ENCODE measurements at regions not wholly inside any gene's neighbourhood (a gene's known extent, or its start where the extent isn't known, plus 50 kb on each side); places are given as distances from the start of the nearest gene placed in this dataset.

DNA sequence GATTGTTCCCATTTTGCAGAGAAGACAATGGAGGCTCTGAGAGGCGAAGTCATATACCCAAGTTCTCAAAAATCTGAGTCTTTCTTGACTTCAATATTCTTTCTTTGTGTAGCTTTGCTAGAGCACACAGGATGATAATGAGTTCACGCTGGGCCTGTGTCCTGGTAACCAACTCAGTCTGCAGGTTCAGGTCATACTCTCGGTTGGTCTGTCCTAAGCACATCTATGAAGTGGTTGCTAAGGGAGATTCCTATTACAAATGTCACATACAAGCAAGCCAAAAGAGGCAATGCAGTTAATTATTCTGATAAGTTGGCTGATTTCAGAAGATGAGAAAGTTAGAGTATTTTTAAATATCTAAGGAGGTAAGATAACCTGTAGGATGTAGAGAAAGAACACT is 481.0 kb downstream of the SOX6 start:
- DNase-seq (ENCODE audit: low read depth in 3 of 3), result no peak

DNA sequence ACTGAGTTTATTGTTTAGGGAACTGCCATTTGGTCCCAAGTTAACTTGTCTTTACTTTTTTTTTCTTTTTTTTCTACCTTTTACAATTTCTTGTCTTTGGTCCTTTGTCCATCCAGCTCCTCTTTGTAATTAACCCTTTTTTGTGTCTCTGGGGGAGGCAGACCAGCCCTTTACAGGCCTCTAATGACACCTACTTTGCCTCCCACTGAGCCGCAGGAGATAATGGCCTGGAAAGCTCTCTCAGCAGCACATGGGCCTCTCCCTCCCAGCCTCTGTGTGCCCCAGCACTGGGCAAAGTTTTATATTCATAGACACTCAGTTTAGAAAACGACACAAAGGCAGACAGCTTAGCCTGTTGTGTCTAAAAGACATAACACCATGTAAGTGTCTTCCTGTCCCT is 480.4 kb downstream of the SOX6 start:
- DNase-seq (ENCODE audit: low read depth in 3 of 3), result no peak

DNA sequence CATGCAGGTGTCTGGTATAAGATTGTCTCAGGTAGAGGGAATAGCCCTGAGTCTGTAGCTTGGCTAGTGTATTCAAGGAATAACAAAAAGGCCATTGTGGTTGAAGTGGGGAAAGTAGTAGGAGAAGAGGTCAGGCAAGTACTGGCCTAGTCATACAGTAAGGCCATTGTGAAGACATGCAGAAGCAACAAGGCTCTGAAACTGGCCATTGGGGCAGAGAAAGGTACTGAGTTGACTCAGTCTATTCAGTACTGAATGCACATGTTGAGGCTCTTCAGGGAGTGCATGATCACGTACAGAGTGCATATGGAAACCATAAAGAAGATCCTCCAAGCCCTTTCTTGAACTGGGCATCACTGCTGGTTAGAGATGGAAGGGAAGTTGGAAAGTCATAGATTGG is 477.6 kb downstream of the SOX6 start:
- DNase-seq (ENCODE audit: low read depth in 3 of 3), result no peak

DNA sequence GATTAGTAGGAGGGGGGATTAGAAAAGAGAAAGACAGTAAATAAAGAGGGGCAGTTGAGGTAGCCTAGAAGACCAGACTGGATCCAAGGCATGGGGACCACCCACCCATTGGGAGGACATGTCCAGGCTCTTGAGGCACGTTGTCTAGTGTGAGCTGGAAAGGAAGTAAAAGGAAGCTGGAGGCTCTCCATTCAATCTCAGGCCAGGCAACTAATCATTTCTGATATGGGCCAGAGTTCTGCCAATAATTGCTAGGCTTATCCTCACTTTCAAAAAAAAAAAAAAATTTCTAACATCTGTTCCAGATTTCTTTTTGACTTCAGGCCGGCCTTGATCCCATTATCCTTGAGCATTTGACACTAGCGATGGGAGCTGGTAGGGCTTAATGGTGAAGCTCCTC is 476.1 kb downstream of the SOX6 start:
- DNase-seq (ENCODE audit: low read depth in 3 of 3), result no peak

DNA sequence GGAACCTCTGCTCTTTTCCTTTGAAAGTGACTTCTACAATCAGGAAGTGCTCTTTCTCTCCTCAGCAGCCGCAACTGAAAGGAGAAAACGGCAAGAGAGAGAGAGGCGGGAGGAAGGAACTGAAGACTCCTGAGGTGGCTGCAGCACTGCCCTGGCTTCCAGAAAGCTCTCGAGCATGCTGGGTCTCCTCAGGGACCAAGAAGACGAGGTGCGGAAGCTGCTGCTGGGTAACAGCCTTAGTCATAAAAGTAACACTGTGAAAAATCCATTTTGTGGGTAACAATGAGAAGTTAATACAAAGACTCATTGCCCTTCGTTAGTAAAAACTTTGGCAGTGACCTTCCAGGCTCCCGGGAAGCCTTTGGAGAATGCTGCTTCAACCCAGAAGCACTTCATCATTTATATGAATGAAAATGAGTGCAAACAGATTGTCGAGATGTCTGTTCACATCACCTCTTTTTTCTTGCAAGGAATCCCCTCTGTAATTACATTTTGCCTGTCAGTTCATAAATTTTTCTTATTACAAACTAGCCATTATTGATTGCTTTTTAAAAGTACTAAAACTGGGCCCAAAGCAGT is 473.4 kb downstream of the SOX6 start:
- DNase-seq (ENCODE audit: low read depth in 3 of 3), result no peak

DNA sequence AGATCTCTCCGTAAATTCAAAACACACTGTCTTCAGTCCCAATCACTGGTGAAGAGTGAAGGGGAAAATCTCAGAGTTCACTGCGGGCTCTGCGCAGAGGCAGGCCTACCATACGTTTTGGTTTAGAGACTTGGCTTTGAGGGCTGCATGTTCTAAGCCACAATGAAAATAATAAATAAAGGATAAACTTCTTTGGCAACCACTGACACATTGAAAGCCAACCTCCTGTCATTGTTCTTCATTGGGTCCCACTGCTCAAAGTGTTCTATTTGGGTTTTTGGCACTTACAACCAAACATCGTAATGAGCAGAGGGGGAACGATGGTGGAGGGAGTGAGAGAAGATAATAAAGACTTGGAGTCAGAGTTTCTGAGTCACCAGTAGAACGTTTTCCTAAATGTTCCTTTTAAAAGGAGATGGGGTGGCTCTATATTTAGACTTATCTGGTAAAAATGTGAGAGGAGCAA is 472.9 kb downstream of the SOX6 start:
- DNase-seq (ENCODE audit: low read depth in 3 of 3), result no peak

DNA sequence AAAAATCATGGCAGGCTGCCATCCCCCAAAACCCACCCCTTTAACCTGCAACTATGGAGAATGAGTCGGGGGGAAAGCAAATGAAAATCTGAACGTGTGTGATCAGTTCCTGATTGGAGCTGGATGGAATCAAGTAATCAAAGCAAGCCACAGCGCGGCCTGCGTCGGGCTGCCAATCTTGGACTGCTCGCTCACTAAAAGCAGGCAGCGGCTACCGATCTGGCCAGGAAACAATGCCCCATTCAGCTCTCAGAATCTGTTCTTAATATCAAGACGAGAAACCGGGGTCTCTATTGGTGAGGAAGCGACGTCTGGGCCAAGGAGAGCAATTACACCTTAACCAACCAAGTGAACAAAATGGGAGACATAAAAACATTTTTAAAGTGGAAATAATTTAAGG is 472.2 kb downstream of the SOX6 start:
- no peak for DNase-seq (ENCODE audit: low read depth in 3 of 3)

GRCh38 chr11:15884777-15885540 is 471.4 kb downstream of the SOX6 start:
- no peak for DNase-seq (ENCODE audit: low read depth in 3 of 3)

DNA sequence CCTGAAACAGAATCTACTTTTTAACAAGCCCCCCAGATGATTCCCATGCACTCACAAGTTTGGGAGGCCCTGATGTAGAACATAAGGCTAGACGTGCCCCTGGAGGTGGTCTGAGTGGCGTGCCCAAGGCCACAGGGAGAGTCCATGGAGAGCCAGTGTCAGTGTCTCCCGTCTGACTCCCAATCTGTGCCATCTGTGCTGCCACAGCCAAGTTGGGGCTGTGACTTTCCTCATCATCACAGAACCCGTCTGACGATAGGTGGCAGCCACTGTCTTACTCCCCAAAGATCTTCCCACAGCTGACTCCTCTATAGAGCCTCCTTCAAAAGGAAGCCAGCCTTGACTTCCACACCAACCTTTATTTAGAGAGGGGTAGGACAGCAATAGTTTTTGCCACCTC is 470.5 kb downstream of the SOX6 start:
- no peak for DNase-seq (ENCODE audit: low read depth in 3 of 3)

DNA sequence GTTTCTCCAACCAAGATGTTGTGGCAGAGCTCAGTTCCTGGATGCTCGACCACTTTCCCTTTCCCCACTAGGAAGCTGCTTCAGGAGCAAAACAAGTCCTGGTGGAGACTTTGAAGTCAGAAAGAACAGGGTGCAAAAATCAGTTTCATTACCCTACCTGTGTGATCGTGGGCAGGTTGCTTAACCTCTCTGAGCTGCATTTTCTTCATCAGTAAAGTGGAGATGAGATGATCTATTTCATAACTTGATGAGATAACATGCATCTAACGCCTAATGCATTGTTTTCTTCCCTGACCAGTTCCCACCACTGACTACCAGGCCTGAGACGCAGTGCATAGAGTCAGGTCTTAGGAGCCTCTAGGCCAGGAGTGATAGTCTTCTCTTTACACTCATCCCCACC is 470.0 kb downstream of the SOX6 start:
- no peak for DNase-seq (ENCODE audit: low read depth in 3 of 3)

- DNase-seq (ENCODE audit: low read depth in 3 of 3), result no peak
Observed at GRCh38 chr11:15886866-15887265, 469.5 kb downstream of the SOX6 start.

DNA sequence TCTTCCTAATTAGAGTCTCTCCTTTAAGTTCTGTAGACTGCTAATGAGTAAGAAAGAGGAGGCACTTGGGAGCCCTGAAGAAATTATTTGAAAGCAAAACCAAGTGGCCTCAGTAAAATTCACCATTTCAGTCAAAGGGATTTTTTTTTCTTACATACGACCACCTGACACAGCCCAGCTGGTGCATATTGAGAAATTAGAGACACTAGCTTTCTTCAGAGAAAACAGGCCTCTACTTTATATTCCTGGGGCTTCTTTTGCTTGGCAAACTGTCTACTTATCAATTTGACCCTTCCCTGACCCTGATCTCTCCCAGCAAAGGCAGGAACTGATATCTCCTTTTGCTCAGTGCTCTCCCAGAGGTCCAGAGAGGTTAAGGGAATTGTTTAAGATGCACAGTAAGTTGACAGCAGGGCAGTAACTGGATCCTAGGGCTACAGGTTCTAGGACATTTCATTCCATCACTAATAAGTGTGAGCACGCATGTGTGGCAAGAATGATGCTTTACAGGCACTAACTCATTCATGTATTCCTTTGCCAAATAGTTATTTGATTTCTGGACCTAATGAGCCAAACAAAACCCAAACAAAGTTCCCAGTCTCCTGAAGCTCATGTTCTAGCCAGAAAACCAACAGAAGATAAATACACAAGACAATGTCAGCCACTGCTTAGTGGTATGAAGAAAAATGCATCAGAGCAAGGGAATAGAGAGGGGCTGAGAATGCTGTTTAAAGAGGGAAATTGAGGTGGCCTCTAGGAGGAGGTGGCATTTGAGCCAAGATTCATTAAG is 467.6 kb downstream of the SOX6 start:
- DNase-seq (ENCODE audit: low read depth in 3 of 3), result no peak

DNA sequence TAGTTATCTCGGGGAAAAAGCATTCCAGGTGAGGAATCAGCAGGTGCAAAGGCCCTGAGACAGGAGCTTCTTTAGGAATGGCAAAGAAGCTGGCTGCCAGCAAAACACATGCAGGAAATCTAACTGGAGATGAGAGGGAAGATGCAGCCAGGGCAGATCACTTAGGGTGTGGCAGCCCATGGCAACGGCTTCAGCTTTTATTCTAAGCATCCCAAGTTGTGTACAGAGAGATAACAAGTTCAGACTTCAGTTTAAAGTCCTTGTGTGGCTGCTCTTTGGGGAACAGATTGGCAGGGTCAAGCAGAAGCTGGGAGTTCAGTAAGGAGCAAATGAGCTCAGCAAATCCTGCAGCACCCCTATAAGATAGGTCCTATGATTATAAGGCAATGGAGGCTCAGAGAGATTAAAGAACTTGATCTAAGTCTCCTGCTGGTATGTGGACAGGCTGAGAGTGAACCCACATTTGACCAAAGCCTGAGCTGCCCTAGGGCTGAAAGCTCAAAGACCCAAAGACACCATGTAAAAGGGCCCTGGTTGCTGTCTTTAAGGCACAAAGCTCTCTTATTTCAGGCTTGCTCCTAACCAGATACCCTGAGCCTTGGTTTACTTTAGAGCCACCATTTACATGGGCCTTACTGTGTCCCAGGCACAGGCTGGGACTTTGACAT is 466.8 kb downstream of the SOX6 start:
- DNase-seq (ENCODE audit: low read depth in 3 of 3), result no peak

- no peak for DNase-seq (ENCODE audit: low read depth in 3 of 3)
Observed at GRCh38 chr11:15890031-15890713, 466.2 kb downstream of the SOX6 start.

- no peak for DNase-seq (ENCODE audit: low read depth in 3 of 3)
Observed at GRCh38 chr11:15893080-15893492, 463.3 kb downstream of the SOX6 start.

DNA sequence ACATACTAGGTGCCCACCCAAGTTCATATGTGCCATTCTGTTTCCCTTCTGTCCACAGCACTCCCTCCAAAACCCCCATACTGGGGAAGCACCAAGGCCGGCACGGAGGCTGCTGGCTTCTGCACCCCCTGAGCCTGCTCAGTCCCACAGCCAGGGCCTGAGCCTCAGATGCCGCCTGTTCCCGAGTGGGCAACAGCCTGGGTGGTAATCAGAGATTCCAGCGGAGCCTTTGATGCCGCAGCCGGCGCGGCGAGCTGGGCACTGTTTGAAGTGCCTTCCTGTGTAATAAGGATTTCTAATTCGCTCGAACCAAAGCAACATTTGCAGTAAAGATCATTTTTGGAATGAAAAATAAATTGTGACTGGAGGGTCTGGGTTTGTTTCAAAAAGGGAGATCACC is 460.3 kb downstream of the SOX6 start:
- no peak for DNase-seq (ENCODE audit: low read depth in 3 of 3)

DNA sequence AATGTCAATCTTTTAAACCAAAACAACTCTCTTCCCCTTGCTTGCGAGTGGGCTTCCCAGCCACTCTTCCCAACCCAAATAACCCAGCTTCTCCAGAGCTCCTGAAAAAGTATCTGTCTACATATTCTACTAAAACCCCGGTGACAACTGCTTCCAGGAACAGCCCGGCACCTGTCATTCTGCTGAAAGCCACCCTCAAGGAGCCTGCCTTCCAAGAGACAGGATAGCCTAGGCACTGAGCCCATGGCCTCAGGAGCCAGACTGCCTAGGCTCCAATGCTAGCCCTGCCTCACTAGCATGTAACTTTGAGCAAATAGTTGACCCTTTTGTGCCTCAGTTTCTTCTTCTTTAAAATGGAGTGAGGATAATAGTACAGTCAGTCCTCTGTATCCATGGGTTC is 459.8 kb downstream of the SOX6 start:
- no peak for DNase-seq (ENCODE audit: low read depth in 3 of 3)

DNA sequence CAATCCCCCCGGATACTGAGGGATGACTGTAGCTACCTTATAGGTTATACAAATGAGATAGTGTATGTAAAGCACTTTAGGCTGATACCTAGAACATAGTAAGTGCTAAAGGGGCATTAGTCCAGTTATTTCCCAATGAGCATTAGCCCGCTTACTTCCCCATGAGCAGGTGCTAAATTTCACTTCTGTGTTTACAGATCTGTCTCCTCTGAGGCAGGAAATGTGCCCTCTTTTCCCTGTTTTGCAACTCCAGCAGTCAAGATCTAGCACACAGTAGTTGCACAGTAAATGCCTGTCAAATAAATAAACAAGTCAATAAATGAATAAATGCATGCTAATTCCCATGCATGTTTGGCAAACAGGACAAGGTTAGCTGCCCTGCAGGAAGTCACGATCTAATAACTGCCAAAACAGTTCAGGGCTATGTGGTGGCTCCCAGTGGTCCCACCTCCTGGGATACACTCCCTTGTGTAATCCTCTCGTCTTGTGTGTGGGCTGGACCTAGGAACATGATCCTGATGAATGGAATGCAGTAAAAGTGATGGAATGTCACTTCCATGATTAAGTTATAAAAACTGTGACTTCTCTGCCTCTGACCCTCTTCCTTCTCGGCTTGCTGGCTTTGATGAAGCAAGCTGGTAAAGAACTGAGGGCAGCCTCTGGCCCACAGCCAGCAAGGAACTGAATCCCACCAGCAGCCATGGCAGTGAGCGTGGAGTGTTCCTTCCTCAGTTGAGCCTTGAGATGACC is 459.0 kb downstream of the SOX6 start:
- DNase-seq (ENCODE audit: low read depth in 3 of 3), result no peak

DNA sequence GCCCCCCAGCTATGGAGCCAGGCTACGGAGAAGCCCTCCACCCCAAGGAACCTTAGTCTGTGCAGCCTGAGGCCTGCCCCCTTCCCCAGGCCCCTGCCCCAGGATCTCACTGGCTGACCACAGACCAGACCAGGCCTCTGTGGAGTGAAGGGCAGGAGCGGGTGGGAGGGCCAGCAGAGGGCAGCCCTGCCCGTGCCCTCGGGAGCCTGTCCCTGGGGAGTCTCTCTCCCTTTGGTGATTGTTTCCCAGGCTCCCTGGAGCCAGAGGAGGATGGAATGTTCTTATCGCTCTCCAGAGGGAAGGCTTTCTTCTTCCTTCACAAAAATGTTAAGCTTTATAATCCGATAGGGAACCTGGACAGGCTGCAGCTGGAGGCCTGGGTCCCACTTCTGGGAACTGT is 455.3 kb downstream of the SOX6 start:
- no peak for DNase-seq (ENCODE audit: low read depth in 3 of 3)

DNA sequence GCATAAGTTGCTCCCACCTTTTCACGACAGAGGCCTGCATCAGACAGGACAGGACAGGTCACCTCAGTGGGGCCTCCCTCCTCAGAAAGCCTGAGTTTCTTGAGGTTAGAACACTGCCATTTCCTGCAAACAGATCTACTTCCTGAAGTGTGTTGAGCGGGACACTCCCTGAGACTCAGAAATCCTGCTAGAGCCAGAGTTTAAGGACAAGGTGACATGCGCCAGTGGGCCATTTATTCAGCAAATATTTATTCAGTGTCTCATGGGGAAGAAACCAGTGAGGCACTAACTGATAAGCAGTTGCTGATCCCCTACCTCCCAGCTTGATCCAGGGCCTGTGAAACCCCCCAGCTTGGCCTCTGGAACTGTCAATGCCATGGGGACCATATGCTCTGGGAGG is 454.6 kb downstream of the SOX6 start:
- DNase-seq (ENCODE audit: low read depth in 3 of 3), result no peak

- no peak for DNase-seq (ENCODE audit: low read depth in 3 of 3)
Observed at GRCh38 chr11:15903246-15903645, 453.1 kb downstream of the SOX6 start.

All from stimulated activated CD4-positive, alpha-beta T cell treated with anti-CD3 and anti-CD28 coated beads, TNF-alpha, amount 100 ng/mL, for 24 hours (primary cell).